K562 (cell line): ENCODE measurements at regions not wholly inside any gene's neighbourhood (a gene's known extent, or its start where the extent isn't known, plus 50 kb on each side); places are given as distances from the start of the nearest gene placed in this dataset.

ENCODE experiments used
- BACH1 ChIP-seq: fragments of 200-800 bp; sonication (Bioruptor generic); IDR thresholded peaks from 2 replicates; pipeline ENCODE4 v1.6.1; 2016; ENCODE audit warnings: missing genetic modification characterization, missing compliant biosample characterization
- GABPA ChIP-seq: fragments of 200-800 bp; sonication (Bioruptor generic); conservative IDR thresholded peaks from 2 replicates; pipeline ENCODE4 v1.6.1; 2016; ENCODE audit warnings: low read depth, missing genetic modification characterization, missing compliant biosample characterization
- RCOR1 ChIP-seq, 2 experiments: IDR thresholded peaks; 2 replicates each; pipeline ENCODE4 v1.6.1; 2012; ENCODE audit warnings: low read depth in 2 of 2, low read length in 2 of 2, borderline replicate concordance in 1 of 2, improper control_type of control experiment in 1 of 2
- RNF2 ChIP-seq: sonication (generic); IDR thresholded peaks from 2 replicates; pipeline ENCODE4 v1.6.1; 2016
- TAF1 ChIP-seq: IDR thresholded peaks from 2 replicates; pipeline ENCODE4 v1.6.1; 2011; ENCODE audit warnings: mild to moderate bottlenecking, low read length, moderate library complexity; ENCODE audit not compliant: insufficient read depth, control insufficient read depth, severe bottlenecking; ENCODE audit errors: extremely low read depth
- TF ChIP-seq, protein P1 (sequence below): sonication (generic); formaldehyde crosslinking; IDR thresholded peaks from 2 replicates; pipeline ENCODE4 v1.8.1; 2023; ENCODE audit warnings: mild to moderate bottlenecking, missing genetic modification reagents, moderate library complexity

DNA sequence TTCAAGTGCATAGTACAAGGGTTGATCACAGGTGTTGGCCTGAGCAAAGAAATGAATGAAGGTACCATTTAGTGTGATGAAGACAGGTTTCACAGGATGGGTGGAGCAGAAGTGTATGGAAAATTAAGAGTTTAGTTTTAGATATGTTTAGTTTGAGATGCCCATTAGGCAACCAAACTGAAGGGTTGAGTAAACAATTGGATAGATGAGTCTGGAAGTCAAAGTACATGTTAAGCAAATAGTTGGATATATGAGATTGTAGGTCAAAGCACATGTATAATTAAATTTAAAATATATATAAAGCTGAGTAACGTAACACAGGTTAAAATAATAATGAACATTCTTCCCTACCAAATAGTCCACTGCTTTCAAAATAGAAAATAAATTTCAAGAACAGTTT, 237.1 kb upstream of the PCSK5 start:
- TF ChIP-seq TAF1: no peak
- TF ChIP-seq, protein P1, sequence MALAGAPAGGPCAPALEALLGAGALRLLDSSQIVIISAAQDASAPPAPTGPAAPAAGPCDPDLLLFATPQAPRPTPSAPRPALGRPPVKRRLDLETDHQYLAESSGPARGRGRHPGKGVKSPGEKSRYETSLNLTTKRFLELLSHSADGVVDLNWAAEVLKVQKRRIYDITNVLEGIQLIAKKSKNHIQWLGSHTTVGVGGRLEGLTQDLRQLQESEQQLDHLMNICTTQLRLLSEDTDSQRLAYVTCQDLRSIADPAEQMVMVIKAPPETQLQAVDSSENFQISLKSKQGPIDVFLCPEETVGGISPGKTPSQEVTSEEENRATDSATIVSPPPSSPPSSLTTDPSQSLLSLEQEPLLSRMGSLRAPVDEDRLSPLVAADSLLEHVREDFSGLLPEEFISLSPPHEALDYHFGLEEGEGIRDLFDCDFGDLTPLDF (CRISPR knock-in tag): no peak
- TF ChIP-seq GABPA (tag): no peak
- no peak for TF ChIP-seq BACH1
- no peak for TF ChIP-seq RCOR1 (IDR thresholded peaks at IDR 0.05; ENCODE audit: borderline replicate concordance in 1 of 2, low read depth in 2 of 2, low read length in 2 of 2)
- TF ChIP-seq RNF2: no peak
